A549 (cell line): ENCODE measurements at regions not wholly inside any gene's neighbourhood (a gene's known extent, or its start where the extent isn't known, plus 50 kb on each side); places are given as distances from the start of the nearest gene placed in this dataset.

Experiments
- ATAC-seq, 2 experiments: fragments of 200-7000 bp in 1 of 2; fragments of >200 bp in 1 of 2; cut with Nextera tagmentation in 1 of 2; cut with Tn5 transposase in 1 of 2; 3 replicates each; pipeline versions ENCODE4 v1.8.0 to v1.9.1; 2018 to 2020; ENCODE audit warnings: mild to moderate bottlenecking in 1 of 2, moderate library complexity in 1 of 2
- CTCF ChIA-PET: fragments of 300-600 bp; sonication (Branson Sonifier 250); formaldehyde crosslinking; extraction: SDS; loops from one replicate; lab custom pipeline; 2021; ENCODE audit warnings: antibody characterized with exemption, inconsistent platforms; lab: Yijun Ruan, JAX
- POLR2A ChIA-PET: fragments of 350-600 bp; formaldehyde crosslinking; extraction: SDS; loops from one replicate; lab custom pipeline; 2021; ENCODE audit warnings: antibody characterized with exemption, inconsistent platforms; lab: Yijun Ruan, JAX
- DNase-seq, 2 experiments: peaks; one replicate each; pipeline versions ENCODE4 v3.0.0 to v3.0.0-alpha.2; 2011 to 2016; ENCODE audit warnings: low read depth in 1 of 2, low spot score in 1 of 2
- FAIRE-seq: peaks from 2 replicates; lab custom pipeline; 2011; peaks lifted over from hg19 to GRCh38; lab: Jason Lieb, UNC
- H3K27ac ChIP-seq, 2 experiments: fragments of >200 bp; sonication (Bioruptor Twin); formaldehyde crosslinking; 3 replicates each; pipeline ENCODE4 v1.5.1; 2016 to 2017
- H3K4me1 ChIP-seq: fragments of >200 bp; sonication (Bioruptor Twin); formaldehyde crosslinking; 3 replicates; pipeline ENCODE4 v1.6.1; 2016
- H3K4me2 ChIP-seq: fragments of >200 bp; sonication (Bioruptor Twin); formaldehyde crosslinking; 3 replicates; pipeline ENCODE4 v1.6.1; 2016
- H3K4me3 ChIP-seq: fragments of >200 bp; sonication (Bioruptor Twin); formaldehyde crosslinking; 3 replicates; pipeline ENCODE4 v1.5.1; 2016
- H3K9me3 ChIP-seq: fragments of >200 bp; sonication (Bioruptor Twin); formaldehyde crosslinking; 3 replicates; pipeline ENCODE4 v1.6.1; 2016
- CBX2 ChIP-seq: fragments of 200-600 bp; sonication (generic); IDR thresholded peaks from 2 replicates; pipeline ENCODE4 v1.6.1; 2016; ENCODE audit warnings: low read depth, mild to moderate bottlenecking, borderline replicate concordance
- CEBPB ChIP-seq, 2 experiments: fragments of >200 bp in 1 of 2; sonication (Bioruptor Twin) in 1 of 2; formaldehyde crosslinking in 1 of 2; IDR thresholded peaks; 2 replicates each; pipeline ENCODE4 v1.6.1; 2012 to 2016
- CTCF ChIP-seq: fragments of >200 bp; sonication (Bioruptor Twin); formaldehyde crosslinking; IDR thresholded peaks from 3 replicates; pipeline ENCODE4 v1.5.1; 2016
- EHF ChIP-seq: fragments of 250-450 bp; sonication (Bioruptor Pico); IDR thresholded peaks from 2 replicates; pipeline ENCODE4 v1.5.0; 2020; ENCODE audit warnings: mild to moderate bottlenecking
- FOSB ChIP-seq: fragments of 250-450 bp; sonication (Bioruptor Pico); IDR thresholded peaks from 2 replicates; pipeline ENCODE4 v1.5.0; 2020; ENCODE audit warnings: mild to moderate bottlenecking, moderate library complexity
- HDAC2 ChIP-seq: fragments of 200-600 bp; sonication (generic); IDR thresholded peaks from 2 replicates; pipeline ENCODE4 v1.6.1; 2016
- HEYL ChIP-seq: fragments of 250-450 bp; sonication (Bioruptor Pico); IDR thresholded peaks from 2 replicates; pipeline ENCODE4 v1.8.0; 2021; ENCODE audit warnings: mild to moderate bottlenecking, moderate library complexity
- HOXB13 ChIP-seq: fragments of 250-450 bp; sonication (Bioruptor Pico); IDR thresholded peaks from 2 replicates; pipeline ENCODE4 v1.5.0; 2020; ENCODE audit warnings: low read depth, mild to moderate bottlenecking, moderate library complexity
- HOXB5 ChIP-seq: fragments of 250-450 bp; sonication (Bioruptor Pico); IDR thresholded peaks from 2 replicates; pipeline ENCODE4 v1.5.0; 2020; ENCODE audit warnings: mild to moderate bottlenecking, moderate library complexity
- JUN ChIP-seq, 2 experiments: fragments of >200 bp; sonication (Bioruptor Twin); formaldehyde crosslinking; IDR thresholded peaks; 2 replicates in 1 of 2; 3 replicates in 1 of 2; pipeline ENCODE4 v1.6.1; 2016 to 2017
- NFE2L2 ChIP-seq: fragments of 150-350 bp; conservative IDR thresholded peaks from 2 replicates; pipeline ENCODE4 v1.6.1; 2014; ENCODE audit warnings: low read length
- NR3C1 ChIP-seq: fragments of >200 bp; sonication (Bioruptor Twin); formaldehyde crosslinking; IDR thresholded peaks from 3 replicates; pipeline ENCODE4 v1.6.1; 2017
- POLR2A ChIP-seq: IDR thresholded peaks from 2 replicates; pipeline ENCODE4 v1.6.1; 2012; ENCODE audit warnings: mild to moderate bottlenecking, low read length
- POLR2AphosphoS2 ChIP-seq: conservative IDR thresholded peaks from 2 replicates; pipeline ENCODE4 v1.6.1; 2012; ENCODE audit warnings: low read length, improper control_type of control experiment, inconsistent platforms
- RCOR1 ChIP-seq: fragments of 150-350 bp; IDR thresholded peaks from 2 replicates; pipeline ENCODE4 v1.6.1; 2014; ENCODE audit warnings: antibody characterized with exemption, low read length, low read depth
- RFX5 ChIP-seq: fragments of 450-650 bp; IDR thresholded peaks from 2 replicates; pipeline ENCODE4 v1.7.1; 2014; ENCODE audit warnings: antibody characterized with exemption, mild to moderate bottlenecking, moderate library complexity
- ZC3H11A ChIP-seq: fragments of 450-650 bp; IDR thresholded peaks from 2 replicates; pipeline ENCODE4 v1.6.1; 2014; ENCODE audit warnings: antibody characterized with exemption, mild to moderate bottlenecking
- ZFP36 ChIP-seq: fragments of 450-650 bp; IDR thresholded peaks from 2 replicates; pipeline ENCODE4 v1.6.1; 2014; ENCODE audit warnings: borderline replicate concordance; ENCODE audit not compliant: partially characterized antibody
- WGBS: methylation state at CpG from one replicate; pipeline ENCODE4 v1.1.6; 2017; ENCODE audit errors: missing lambda C conversion rate; 5-methylcytosine and 5-hydroxymethylcytosine counted together
- TF ChIP-seq, protein P1 (sequence below): fragments of 250-450 bp; sonication (Bioruptor Pico); IDR thresholded peaks from 2 replicates; pipeline ENCODE4 v1.5.0; 2021; ENCODE audit warnings: mild to moderate bottlenecking, moderate library complexity, borderline replicate concordance

- Histone ChIP-seq H3K4me1 (no peaks in the 10 kb centered on the region), H3K27ac (no peak overlapping the region), H3K4me3 (no peak overlapping the region), H3K4me2 (no peak overlapping the region), H3K9me3 (no peaks in the 10 kb centered on the region)
- DNase-seq (no peak), ATAC-seq (no peak), FAIRE-seq (no peak)
- ChIA-PET CTCF (interaction anchor here (0.7 kb wide), 1 partner anchor 212 kb away, joined by 3 read pairs; no protein-coding TSS in a partner anchor), POLR2A (no interaction called here)
- 25% methylated on average over 1 of the region's 1 CpG for WGBS
- TF ChIP-seq NR3C1 (no peak), CEBPB (IDR thresholded peaks at IDR 0.05) (no peak), CBX2 (no peak), CTCF (no peak), EHF (CRISPR knock-in tag) (no peak), HEYL (no peak), RCOR1 (no peak), HOXB13 (no peak), ZFP36 (no peak), JUN (IDR thresholded peaks at IDR 0.05) (no peak), HOXB5 (CRISPR knock-in tag) (no peak), POLR2AphosphoS2 (no peak), POLR2A (no peak)
- TF ChIP-seq, protein P1, sequence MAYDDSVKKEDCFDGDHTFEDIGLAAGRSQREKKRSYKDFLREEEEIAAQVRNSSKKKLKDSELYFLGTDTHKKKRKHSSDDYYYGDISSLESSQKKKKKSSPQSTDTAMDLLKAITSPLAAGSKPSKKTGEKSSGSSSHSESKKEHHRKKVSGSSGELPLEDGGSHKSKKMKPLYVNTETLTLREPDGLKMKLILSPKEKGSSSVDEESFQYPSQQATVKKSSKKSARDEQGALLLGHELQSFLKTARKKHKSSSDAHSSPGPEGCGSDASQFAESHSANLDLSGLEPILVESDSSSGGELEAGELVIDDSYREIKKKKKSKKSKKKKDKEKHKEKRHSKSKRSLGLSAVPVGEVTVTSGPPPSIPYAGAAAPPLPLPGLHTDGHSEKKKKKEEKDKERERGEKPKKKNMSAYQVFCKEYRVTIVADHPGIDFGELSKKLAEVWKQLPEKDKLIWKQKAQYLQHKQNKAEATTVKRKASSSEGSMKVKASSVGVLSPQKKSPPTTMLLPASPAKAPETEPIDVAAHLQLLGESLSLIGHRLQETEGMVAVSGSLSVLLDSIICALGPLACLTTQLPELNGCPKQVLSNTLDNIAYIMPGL (CRISPR knock-in tag) = no peak
Measured at GRCh38 chr10:65294329-65294728, 1631.5 kb upstream of the LRRTM3 start.

DNA sequence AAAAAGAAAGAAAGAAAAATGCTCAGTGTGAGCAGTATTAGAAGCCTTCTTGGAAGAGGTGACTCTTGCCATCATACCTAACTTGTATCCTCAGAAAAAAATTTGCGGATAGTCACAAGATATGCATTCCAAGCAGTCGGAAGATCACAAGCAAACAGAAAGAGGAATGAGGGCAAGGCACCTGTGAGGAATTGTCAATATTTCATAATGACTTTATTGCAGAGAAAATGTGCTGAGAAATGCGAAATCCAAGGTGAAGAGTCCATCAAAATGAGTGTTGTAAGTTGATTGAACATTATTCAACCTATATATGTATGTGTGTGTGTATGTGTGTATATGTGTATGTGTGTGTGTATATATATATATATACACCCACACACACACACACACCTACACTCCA is 1624.7 kb upstream of the LRRTM3 start:
- DNase-seq = no peak
- no peak overlapping the region for H3K27ac ChIP-seq
- no peaks in the 10 kb centered on the region for H3K4me1 ChIP-seq
- CTCF ChIA-PET = no interaction called here
- POLR2A ChIA-PET = no interaction called here
- no peak overlapping the region for H3K4me2 ChIP-seq
- TF ChIP-seq CTCF = no peak
- TF ChIP-seq NFE2L2 = no peak
- no peak for TF ChIP-seq ZC3H11A
- no peak for TF ChIP-seq CBX2
- no peak for TF ChIP-seq RFX5
- TF ChIP-seq, protein P1 (CRISPR knock-in tag) = no peak
- no peak for TF ChIP-seq HDAC2
- TF ChIP-seq FOSB (CRISPR knock-in tag) = no peak
- no peak overlapping the region for H3K4me3 ChIP-seq
- WGBS = 55% methylated on average over 3 of the region's 3 CpGs
- ATAC-seq = no peak
- FAIRE-seq = no peak
- H3K9me3 ChIP-seq = no peaks in the 10 kb centered on the region
